Left lung (tissue), 4 donors: ENCODE measurements at regions not wholly inside any gene's neighbourhood (a gene's known extent, or its start where the extent isn't known, plus 50 kb on each side); places are given as distances from the start of the nearest gene placed in this dataset.
A peak's percentile ranks its signal among the peaks of the same experiment; 100 is the strongest.

Experiments
- ATAC-seq: fragments of 200-7000 bp; cut with Tn5 transposase; one replicate; pipeline ENCODE4 v1.9.1; 2020; ENCODE audit warnings: moderate library complexity
- DNase-seq, 4 donors: peaks; one replicate each; pipeline ENCODE4 v3.0.0-alpha.2; 2013 to 2020
- H3K27ac ChIP-seq, 2 donors: fragments of 200-600 bp; sonication (generic) in 1 of 2; one replicate each; pipeline versions ENCODE4 v1.5.0 to v1.8.0; 2020 to 2021
- H3K27me3 ChIP-seq, 2 donors: fragments of 200-600 bp; sonication (generic) in 1 of 2; one replicate each; pipeline versions ENCODE4 v1.5.0 to v1.8.0; 2020 to 2021
- H3K36me3 ChIP-seq, 2 donors: fragments of 200-600 bp; sonication (generic) in 1 of 2; one replicate each; pipeline versions ENCODE4 v1.5.0 to v1.8.0; 2020 to 2021
- H3K4me1 ChIP-seq, 2 donors: fragments of 200-600 bp; one replicate each; pipeline ENCODE4 v1.8.0; 2021
- H3K4me3 ChIP-seq, 2 donors: fragments of 200-600 bp; sonication (generic) in 1 of 2; one replicate each; pipeline versions ENCODE4 v1.5.0 to v1.8.0; 2020 to 2021; ENCODE audit warnings: mild to moderate bottlenecking in 1 of 2
- H3K9me3 ChIP-seq, 2 donors: fragments of 200-600 bp; sonication (generic) in 1 of 2; one replicate each; pipeline versions ENCODE4 v1.5.0 to v1.8.0; 2020 to 2021
- intact Hi-C, 2 donors: fragments of 100-400 bp; cut with DNase I; formaldehyde crosslinking; loops; one replicate each; pipeline versions ENCODE4 v1.11.2 to v1.14.2; 2022
- TF ChIP-seq, protein P1 (sequence below), 2 donors: fragments of 200-600 bp; sonication (generic) in 1 of 2; IDR thresholded peaks; one replicate each; pipeline versions ENCODE4 v1.5.0 to v1.8.0; 2021; ENCODE audit warnings: antibody characterized with exemption in 2 of 2
- donor health status: DM: no; HTN: yes; CAD: no.
- donor health status: DM: no; HTN: no; CAD: no.

DNA sequence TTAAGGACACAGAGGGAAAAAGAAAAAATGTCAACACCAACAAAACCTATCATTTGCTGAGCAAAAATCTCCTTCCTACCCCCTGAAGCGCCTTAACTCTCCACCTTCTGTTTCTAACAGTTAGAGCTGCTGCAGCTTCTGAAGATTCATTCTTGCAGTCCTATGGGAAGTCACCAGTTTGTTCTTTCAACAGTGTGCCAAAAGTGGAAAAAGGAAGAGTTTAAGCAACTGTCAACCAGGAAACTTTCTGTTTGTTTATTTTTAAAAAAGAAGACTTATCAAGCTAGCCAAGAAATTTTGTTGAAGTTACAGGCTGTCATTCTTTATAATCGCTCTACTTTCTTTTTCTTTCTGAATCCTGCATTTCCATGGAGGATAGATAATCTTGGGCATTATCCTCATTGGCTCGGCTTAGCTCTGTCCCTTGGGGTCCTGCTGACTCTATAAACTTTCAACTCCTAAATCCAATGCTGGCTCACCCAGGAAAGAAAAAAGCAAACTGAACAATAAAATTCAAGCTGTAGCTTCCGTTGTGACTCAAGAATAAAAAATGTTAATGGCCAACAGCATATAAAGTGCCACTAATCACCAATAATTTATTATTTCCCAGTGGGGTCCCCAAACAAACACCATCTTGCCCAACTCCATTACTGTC lies 172.8 kb upstream of the CITED2 start:
- Histone ChIP-seq H3K27me3 (no peaks in the 10 kb centered on the region), H3K27ac (no peak overlapping the region), H3K9me3 (no peaks in the 10 kb centered on the region), H3K36me3 (no peaks in the 10 kb centered on the region), H3K4me3 (no peak overlapping the region), H3K4me1 (peaks cover 3 to 17% of the 10 kb centered on the region in 2 donors)
- intact Hi-C loops, result no loop called here
- DNase-seq, result no peak
- TF ChIP-seq, protein P1, sequence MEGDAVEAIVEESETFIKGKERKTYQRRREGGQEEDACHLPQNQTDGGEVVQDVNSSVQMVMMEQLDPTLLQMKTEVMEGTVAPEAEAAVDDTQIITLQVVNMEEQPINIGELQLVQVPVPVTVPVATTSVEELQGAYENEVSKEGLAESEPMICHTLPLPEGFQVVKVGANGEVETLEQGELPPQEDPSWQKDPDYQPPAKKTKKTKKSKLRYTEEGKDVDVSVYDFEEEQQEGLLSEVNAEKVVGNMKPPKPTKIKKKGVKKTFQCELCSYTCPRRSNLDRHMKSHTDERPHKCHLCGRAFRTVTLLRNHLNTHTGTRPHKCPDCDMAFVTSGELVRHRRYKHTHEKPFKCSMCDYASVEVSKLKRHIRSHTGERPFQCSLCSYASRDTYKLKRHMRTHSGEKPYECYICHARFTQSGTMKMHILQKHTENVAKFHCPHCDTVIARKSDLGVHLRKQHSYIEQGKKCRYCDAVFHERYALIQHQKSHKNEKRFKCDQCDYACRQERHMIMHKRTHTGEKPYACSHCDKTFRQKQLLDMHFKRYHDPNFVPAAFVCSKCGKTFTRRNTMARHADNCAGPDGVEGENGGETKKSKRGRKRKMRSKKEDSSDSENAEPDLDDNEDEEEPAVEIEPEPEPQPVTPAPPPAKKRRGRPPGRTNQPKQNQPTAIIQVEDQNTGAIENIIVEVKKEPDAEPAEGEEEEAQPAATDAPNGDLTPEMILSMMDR (IDR thresholded peaks at IDR 0.05), result no peak
- ATAC-seq, result peak; percentile 26

DNA sequence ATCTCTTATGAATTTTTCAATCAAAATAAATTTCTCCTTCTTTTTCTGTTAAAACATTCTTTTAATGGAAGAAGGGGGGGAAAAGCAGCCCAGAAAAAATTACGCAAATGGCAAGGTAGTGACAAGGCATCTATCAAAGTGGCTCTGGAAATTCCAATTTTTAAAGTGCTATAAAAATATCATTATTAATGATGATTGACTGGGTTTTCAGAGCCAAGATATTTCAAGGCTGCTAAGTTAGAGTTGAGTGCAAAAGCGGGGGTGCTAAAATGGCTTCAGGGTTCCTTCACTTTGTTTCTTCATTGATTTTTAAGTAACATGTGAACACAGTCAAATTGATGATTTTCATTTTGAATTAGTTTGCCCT lies 171.6 kb upstream of the CITED2 start:
- TF ChIP-seq, protein P1 (IDR thresholded peaks at IDR 0.05), result no peak
- no peaks in the 10 kb centered on the region for H3K27me3 ChIP-seq
- H3K4me3 ChIP-seq, result no peak overlapping the region

DNA sequence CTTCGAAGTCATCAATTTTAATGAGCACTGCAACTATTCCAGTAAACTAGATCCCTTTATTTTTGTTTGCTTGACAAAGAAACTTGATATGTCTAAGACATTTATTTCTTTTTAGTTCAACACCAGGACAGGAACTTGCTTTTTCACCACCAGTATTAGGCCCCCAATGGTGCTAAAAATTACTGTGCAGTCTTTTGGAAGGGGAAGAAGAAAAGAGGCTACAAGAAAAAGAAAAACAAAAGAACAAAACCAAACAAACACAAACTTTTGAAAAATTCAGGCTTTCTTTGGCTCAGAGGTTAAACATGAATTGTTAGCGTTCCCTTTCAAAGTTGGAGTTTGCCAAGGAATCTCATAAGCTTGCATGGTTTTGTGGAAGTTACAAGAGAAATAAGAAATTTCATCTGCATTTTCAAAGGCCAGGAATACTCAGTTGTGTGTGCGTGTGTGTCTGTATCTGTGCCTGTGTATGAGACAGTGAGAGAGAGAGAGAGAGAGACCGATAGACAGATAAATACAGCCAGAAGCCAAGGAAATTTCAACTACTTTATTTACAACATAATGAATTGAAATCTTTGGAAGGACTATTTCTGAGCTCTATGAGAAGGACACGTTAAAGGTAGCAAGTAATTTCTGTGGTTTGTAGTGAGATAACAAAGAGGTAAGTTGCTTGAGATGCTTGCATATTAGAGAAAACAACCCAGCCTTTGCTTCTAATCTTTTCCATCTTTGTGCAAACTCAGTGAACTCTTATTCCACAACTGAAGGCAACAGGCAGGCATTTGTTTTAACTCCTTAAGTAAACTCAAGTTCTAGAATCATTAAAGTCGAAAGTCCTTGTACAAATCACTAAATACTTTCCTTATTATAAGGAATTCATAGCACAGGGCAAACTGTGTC lies 171.0 kb upstream of the CITED2 start:
- Histone ChIP-seq H3K4me1 (peaks cover 5 to 19% of the 10 kb centered on the region in 2 donors), H3K9me3 (no peaks in the 10 kb centered on the region), H3K27ac (peak overlapping the region in 1 of 2 donors; percentile 27), H3K27me3 (no peaks in the 10 kb centered on the region), H3K4me3 (no peak overlapping the region), H3K36me3 (no peaks in the 10 kb centered on the region)
- TF ChIP-seq, protein P1 (IDR thresholded peaks at IDR 0.05), result no peak
- DNase-seq, result no peak
- peak; percentile 62 for ATAC-seq
- intact Hi-C loops, result no loop called here

More for the DNA sequence above, 171.6 kb upstream of the CITED2 start:
- ATAC-seq (no peak), DNase-seq (no peak)
- H3K36me3 ChIP-seq, result no peaks in the 10 kb centered on the region
- no peaks in the 10 kb centered on the region for H3K9me3 ChIP-seq
- intact Hi-C loops, result no loop called here
- peaks cover 3 to 17% of the 10 kb centered on the region in 2 donors for H3K4me1 ChIP-seq
- H3K27ac ChIP-seq, result peak overlapping the region in 1 of 2 donors; percentile 27

- Histone ChIP-seq H3K4me3 (no peak overlapping the region), H3K27me3 (no peaks in the 10 kb centered on the region), H3K36me3 (no peaks in the 10 kb centered on the region), H3K27ac (peak overlapping the region in 1 of 2 donors; percentile 27), H3K4me1 (peaks cover 8 to 27% of the 10 kb centered on the region in 2 donors), H3K9me3 (no peaks in the 10 kb centered on the region)
- ATAC-seq (no peak), DNase-seq (no peak)
- intact Hi-C loops, result no loop called here
- TF ChIP-seq, protein P1 (IDR thresholded peaks at IDR 0.05), result no peak
These were observed 170.2 kb upstream of the CITED2 start for GRCh38 chr6:139544701-139545057.

DNA sequence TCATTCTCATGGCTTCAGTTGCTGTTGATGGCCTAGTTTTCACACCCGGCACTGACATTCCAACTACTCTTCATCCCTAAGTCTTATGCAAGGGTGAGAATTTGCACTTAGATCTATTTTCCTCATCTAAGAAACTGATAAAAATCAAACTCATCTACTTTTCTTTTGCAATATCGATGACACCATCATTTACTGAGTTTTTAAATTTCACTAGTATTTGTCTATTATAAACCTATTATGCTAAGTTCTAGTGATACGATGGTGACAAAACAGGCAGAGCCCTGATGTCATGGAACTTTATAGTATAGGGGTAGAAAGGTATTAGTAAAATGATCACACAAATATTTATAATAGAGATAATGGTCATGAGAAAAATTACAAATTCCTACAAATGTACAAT lies 167.9 kb upstream of the CITED2 start:
- H3K36me3 ChIP-seq, result no peaks in the 10 kb centered on the region
- H3K9me3 ChIP-seq, result no peaks in the 10 kb centered on the region
- no peaks in the 10 kb centered on the region for H3K27me3 ChIP-seq
- DNase-seq (no peak), ATAC-seq (no peak)
- intact Hi-C loops, result no loop called here
- no peak overlapping the region for H3K4me3 ChIP-seq
- TF ChIP-seq, protein P1 (IDR thresholded peaks at IDR 0.05), result no peak
- H3K4me1 ChIP-seq, result peaks cover 8 to 30% of the 10 kb centered on the region in 2 donors
- no peak overlapping the region for H3K27ac ChIP-seq
